ENCODE measurements at regions not wholly inside any gene's neighbourhood (a gene's known extent, or its start where the extent isn't known, plus 50 kb on each side); places are given as distances from the start of the nearest gene placed in this dataset.

DNA sequence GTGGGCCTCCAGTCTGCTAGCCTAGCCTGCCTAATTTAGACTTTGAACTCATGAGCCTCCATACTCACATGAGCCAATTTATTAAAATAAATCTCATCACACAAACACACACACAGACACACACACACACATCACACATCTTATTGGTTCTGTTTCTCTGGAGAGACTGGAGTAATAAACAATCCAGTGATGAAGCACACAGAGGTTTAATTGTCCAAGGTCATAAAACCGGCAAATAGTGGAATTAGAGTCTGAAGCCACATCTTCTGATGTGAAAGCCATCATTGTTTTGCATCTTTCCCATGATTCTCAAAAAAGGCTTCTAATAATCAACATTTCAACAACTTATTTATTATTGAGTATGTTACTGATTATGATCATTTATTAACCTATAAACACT lies 249.4 kb upstream of the KCNH8 start:
- H3K4me1 ChIP-seq (ENCODE audit: insufficient read depth, low read length, severe bottlenecking) = no peaks in the 10 kb centered on the region
- H4K20me1 ChIP-seq (ENCODE audit: insufficient read depth, low read length) = no peaks in the 10 kb centered on the region
- no peaks in the 10 kb centered on the region for H3K79me2 ChIP-seq (ENCODE audit: insufficient read depth, low read length)
- no peaks in the 10 kb centered on the region for H3K9me2 ChIP-seq (ENCODE audit: low read depth, low read length)
- H2AFZ ChIP-seq (ENCODE audit: low read length) = no peak overlapping the region
- H3K36me3 ChIP-seq (ENCODE audit: insufficient read depth, low read length) = no peaks in the 10 kb centered on the region
- H3K9me3 ChIP-seq (ENCODE audit: low read length) = no peaks in the 10 kb centered on the region
- H3K27ac ChIP-seq (ENCODE audit: low read depth, low read length, poor library complexity, severe bottlenecking) = no peak overlapping the region
- H3F3A ChIP-seq (ENCODE audit: insufficient read depth, low read length) = no peaks in the 10 kb centered on the region
- H3K9ac ChIP-seq (ENCODE audit: low read length) = no peak overlapping the region
- TF ChIP-seq CTCF (IDR thresholded peaks at IDR 0.05; ENCODE audit: low read length) (no peak), EZH2 (IDR thresholded peaks at IDR 0.05; ENCODE audit: borderline replicate concordance, low read length) (no peak)
- no peak overlapping the region for H3K4me2 ChIP-seq (ENCODE audit: low read length)
- no peak overlapping the region for H3K4me3 ChIP-seq (ENCODE audit: low read depth, low read length, poor library complexity, severe bottlenecking)
- no peaks in the 10 kb centered on the region for H3K27me3 ChIP-seq (ENCODE audit: insufficient read depth, low read length)

GRCh38 chr3:18892756-18893155 lies 255.6 kb upstream of the KCNH8 start:
- TF ChIP-seq EZH2 (IDR thresholded peaks at IDR 0.05; ENCODE audit: borderline replicate concordance, low read length) (no peak), CTCF (IDR thresholded peaks at IDR 0.05; ENCODE audit: low read length) (no peak)
- Histone ChIP-seq H3K9me2 (ENCODE audit: low read depth, low read length) (no peaks in the 10 kb centered on the region), H3K79me2 (ENCODE audit: insufficient read depth, low read length) (no peaks in the 10 kb centered on the region), H3K27me3 (ENCODE audit: insufficient read depth, low read length) (no peaks in the 10 kb centered on the region; the same call in 1 of the 2 replicates), H3K27ac (ENCODE audit: low read depth, low read length, poor library complexity, severe bottlenecking) (no peak overlapping the region), H3F3A (ENCODE audit: insufficient read depth, low read length) (no peaks in the 10 kb centered on the region), H3K4me3 (ENCODE audit: low read depth, low read length, poor library complexity, severe bottlenecking) (no peak overlapping the region), H4K20me1 (ENCODE audit: insufficient read depth, low read length) (no peaks in the 10 kb centered on the region), H3K36me3 (ENCODE audit: insufficient read depth, low read length) (no peaks in the 10 kb centered on the region), H3K9me3 (ENCODE audit: low read length) (no peaks in the 10 kb centered on the region), H2AFZ (ENCODE audit: low read length) (no peak overlapping the region), H3K4me1 (ENCODE audit: insufficient read depth, low read length, severe bottlenecking) (no peaks in the 10 kb centered on the region), H3K4me2 (ENCODE audit: low read length) (no peak overlapping the region), H3K9ac (ENCODE audit: low read length) (no peak overlapping the region)

GRCh38 chr3:18892047-18892446 lies 256.3 kb upstream of the KCNH8 start:
- TF ChIP-seq EZH2 (IDR thresholded peaks at IDR 0.05; ENCODE audit: borderline replicate concordance, low read length) = no peak
- TF ChIP-seq CTCF (IDR thresholded peaks at IDR 0.05; ENCODE audit: low read length) = no peak
- no peak overlapping the region for H3K27ac ChIP-seq (ENCODE audit: low read depth, low read length, poor library complexity, severe bottlenecking)
- H3F3A ChIP-seq (ENCODE audit: insufficient read depth, low read length) = no peaks in the 10 kb centered on the region
- no peaks in the 10 kb centered on the region for H3K9me2 ChIP-seq (ENCODE audit: low read depth, low read length)
- no peak overlapping the region for H2AFZ ChIP-seq (ENCODE audit: low read length)
- no peaks in the 10 kb centered on the region for H3K4me1 ChIP-seq (ENCODE audit: insufficient read depth, low read length, severe bottlenecking)
- H3K36me3 ChIP-seq (ENCODE audit: insufficient read depth, low read length) = no peaks in the 10 kb centered on the region
- no peak overlapping the region for H3K9ac ChIP-seq (ENCODE audit: low read length)
- no peaks in the 10 kb centered on the region for H3K79me2 ChIP-seq (ENCODE audit: insufficient read depth, low read length)
- H3K27me3 ChIP-seq (ENCODE audit: insufficient read depth, low read length) = no peaks in the 10 kb centered on the region; the same call in 1 of the 2 replicates
- no peak overlapping the region for H3K4me2 ChIP-seq (ENCODE audit: low read length)
- no peaks in the 10 kb centered on the region for H3K9me3 ChIP-seq (ENCODE audit: low read length)
- no peaks in the 10 kb centered on the region for H4K20me1 ChIP-seq (ENCODE audit: insufficient read depth, low read length)
- H3K4me3 ChIP-seq (ENCODE audit: low read depth, low read length, poor library complexity, severe bottlenecking) = no peak overlapping the region
